NCI-H1105 (cell line): ENCODE measurements at regions not wholly inside any gene's neighbourhood (a gene's known extent, or its start where the extent isn't known, plus 50 kb on each side); places are given as distances from the start of the nearest gene placed in this dataset.
"Not testable (repeated sequence)": the region's sequence is repeated elsewhere in the genome, so short reads cannot be mapped to it uniquely, and the experiment has no call there.

ENCODE experiments used
- DNase-seq: peaks from one replicate; lab custom pipeline; 2025; lab: John Stamatoyannopoulos, UW

- no peak for DNase-seq
Observed at GRCh38 chr16:65769776-65770438, 596.6 kb upstream of the CDH5 start.

- DNase-seq = no peak
Observed at GRCh38 chr16:65769055-65769465, 597.4 kb upstream of the CDH5 start.

GRCh38 chr16:65767125-65767524, 599.4 kb upstream of the CDH5 start:
- no peak for DNase-seq

GRCh38 chr16:65763640-65764305, 602.7 kb upstream of the CDH5 start:
- DNase-seq = no peak

GRCh38 chr16:65760874-65761273, 605.6 kb upstream of the CDH5 start:
- DNase-seq = no peak

- no peak for DNase-seq
Observed at GRCh38 chr16:65758620-65759019, 607.9 kb upstream of the CDH5 start.

- DNase-seq = no peak
Observed at GRCh38 chr16:65757064-65757463, 609.4 kb upstream of the CDH5 start.

- no peak for DNase-seq
Observed at GRCh38 chr16:65756163-65756562, 610.3 kb upstream of the CDH5 start.

GRCh38 chr16:65754820-65755691, 611.4 kb upstream of the CDH5 start:
- no peak for DNase-seq

GRCh38 chr16:65752522-65752844, 614.0 kb upstream of the CDH5 start:
- DNase-seq = no peak

GRCh38 chr16:65751622-65752521, 614.6 kb upstream of the CDH5 start:
- DNase-seq = no peak

GRCh38 chr16:65749506-65749905, 617.0 kb upstream of the CDH5 start:
- no peak for DNase-seq

GRCh38 chr16:65746941-65747340, 619.5 kb upstream of the CDH5 start:
- DNase-seq = no peak

GRCh38 chr16:65745201-65745708, 621.2 kb upstream of the CDH5 start:
- no peak for DNase-seq

GRCh38 chr16:65744401-65744800, 622.1 kb upstream of the CDH5 start:
- DNase-seq = no peak

- DNase-seq = no peak
Observed at GRCh38 chr16:65743558-65743957, 621.7 kb upstream of the CDH11 start.

GRCh38 chr16:65740711-65741110, 618.8 kb upstream of the CDH11 start:
- DNase-seq = no peak

GRCh38 chr16:65739518-65739917, 617.7 kb upstream of the CDH11 start:
- DNase-seq = no peak

GRCh38 chr16:65737831-65738230, 616.0 kb upstream of the CDH11 start:
- DNase-seq = no peak

GRCh38 chr16:65735615-65736014, 613.8 kb upstream of the CDH11 start:
- DNase-seq = not testable (repeated sequence)

GRCh38 chr16:65733721-65734120, 611.9 kb upstream of the CDH11 start:
- DNase-seq = no peak

GRCh38 chr16:65731833-65732232, 610.0 kb upstream of the CDH11 start:
- no peak for DNase-seq
